CD14-positive monocyte (primary cell): ENCODE measurements at regions not wholly inside any gene's neighbourhood (a gene's known extent, or its start where the extent isn't known, plus 50 kb on each side); places are given as distances from the start of the nearest gene placed in this dataset.
"Not testable (repeated sequence)": the region's sequence is repeated elsewhere in the genome, so short reads cannot be mapped to it uniquely, and the experiment has no call there.

Experiments
- DNase-seq, 3 donors: peaks; one replicate each; pipeline ENCODE4 v3.0.0-alpha.2; 2011 to 2022
- H2AFZ ChIP-seq: 2 replicates; pipeline ENCODE4 v1.6.0; 2012; ENCODE audit warnings: mild to moderate bottlenecking, low read depth, low read length, inconsistent platforms; ENCODE audit not compliant: insufficient read depth, poor library complexity, severe bottlenecking
- H3K27ac ChIP-seq, 2 donors: 1 replicate in 1 of 2; 2 replicates in 1 of 2; pipeline ENCODE4 v1.5.1; 2012 to 2013; ENCODE audit warnings: low read length in 2 of 2, control low read depth in 1 of 2, inconsistent platforms in 1 of 2, low read depth in 1 of 2, mild to moderate bottlenecking in 1 of 2
- H3K27me3 ChIP-seq, 2 donors: one replicate each; pipeline versions ENCODE4 v1.6.0 to v1.6.1; 2011 to 2013; ENCODE audit warnings: low read length in 2 of 2; ENCODE audit not compliant: control insufficient read depth in 2 of 2, insufficient read depth in 2 of 2
- H3K36me3 ChIP-seq, 2 donors: replicated peaks in 1 of 2; 1 replicate in 1 of 2; 2 replicates in 1 of 2; pipeline versions ENCODE4 v1.5.1 to v1.6.1; 2012 to 2013; ENCODE audit warnings: low read length in 2 of 2, control low read depth in 1 of 2, inconsistent platforms in 1 of 2, mild to moderate bottlenecking in 1 of 2; ENCODE audit not compliant: insufficient read depth in 2 of 2, control insufficient read depth in 1 of 2
- H3K4me1 ChIP-seq, 2 donors: 1 replicate in 1 of 2; 2 replicates in 1 of 2; pipeline versions ENCODE4 v1.5.1 to v1.6.1; 2012 to 2013; ENCODE audit warnings: low read length in 2 of 2, control low read depth in 1 of 2, inconsistent platforms in 1 of 2, mild to moderate bottlenecking in 1 of 2, moderate library complexity in 1 of 2; ENCODE audit not compliant: insufficient read depth in 2 of 2, control insufficient read depth in 1 of 2
- H3K4me2 ChIP-seq: replicated peaks from 2 replicates; pipeline ENCODE3; 2012; ENCODE audit warnings: low read length, moderate library complexity, mild to moderate bottlenecking; ENCODE audit not compliant: poor library complexity, severe bottlenecking; ENCODE audit errors: extremely low read depth
- H3K4me3 ChIP-seq, 3 experiments: fragments of 200-600 bp in 1 of 3; sonication (generic) in 1 of 3; replicated peaks in 1 of 3; 1 replicate in 2 of 3; 2 replicates in 1 of 3; pipeline ENCODE4 v1.5.1; 2011 to 2013; ENCODE audit warnings: low read length in 3 of 3, mild to moderate bottlenecking in 3 of 3, control low read depth in 2 of 3, low read depth in 2 of 3, inconsistent platforms in 1 of 3, moderate library complexity in 1 of 3
- H3K79me2 ChIP-seq: 2 replicates; pipeline ENCODE4 v1.6.0; 2012; ENCODE audit warnings: mild to moderate bottlenecking, control low read depth, inconsistent platforms, low read length, moderate library complexity; ENCODE audit not compliant: insufficient read depth
- H3K9ac ChIP-seq: 2 replicates; pipeline ENCODE4 v1.6.0; 2017; ENCODE audit warnings: low read length, mild to moderate bottlenecking; ENCODE audit not compliant: insufficient read depth, poor library complexity, severe bottlenecking
- H3K9me3 ChIP-seq, 2 donors: replicated peaks in 1 of 2; 1 replicate in 1 of 2; 2 replicates in 1 of 2; pipeline versions ENCODE4 v1.5.1 to v1.6.1; 2012 to 2013; ENCODE audit warnings: low read length in 2 of 2, control low read depth in 1 of 2; ENCODE audit not compliant: control insufficient read depth in 1 of 2, insufficient read depth in 1 of 2
- H4K20me1 ChIP-seq: 2 replicates; pipeline ENCODE4 v1.6.0; 2012; ENCODE audit warnings: mild to moderate bottlenecking, low read length, control low read depth, moderate library complexity; ENCODE audit not compliant: insufficient read depth
- H3K27ac Mint-ChIP-seq, 7 donors: one replicate each; pipeline ENCODE4 v1.8.0; 2020; ENCODE audit warnings: mild to moderate bottlenecking in 7 of 7, mixed read lengths in 7 of 7, moderate library complexity in 6 of 7, inconsistent platforms in 2 of 7
- H3K27me3 Mint-ChIP-seq, 3 donors: one replicate each; pipeline ENCODE4 v1.8.0; 2021 to 2022; ENCODE audit warnings: low read depth in 3 of 3, mild to moderate bottlenecking in 3 of 3, mixed read lengths in 3 of 3, moderate library complexity in 3 of 3, inconsistent platforms in 1 of 3
- H3K36me3 Mint-ChIP-seq, 2 donors: one replicate each; pipeline ENCODE4 v1.8.0; 2020; ENCODE audit warnings: mixed read lengths in 2 of 2, inconsistent platforms in 1 of 2, mild to moderate bottlenecking in 1 of 2
- H3K4me1 Mint-ChIP-seq: one replicate; pipeline ENCODE4 v1.8.0; 2020; ENCODE audit warnings: mild to moderate bottlenecking, mixed read lengths
- H3K4me3 Mint-ChIP-seq, 2 donors: one replicate each; pipeline ENCODE4 v1.8.0; 2020; ENCODE audit warnings: mild to moderate bottlenecking in 2 of 2, mixed read lengths in 2 of 2, moderate library complexity in 1 of 2
- H3K9me3 Mint-ChIP-seq, 7 donors: one replicate each; pipeline ENCODE4 v1.8.0; 2020 to 2022; ENCODE audit warnings: mixed read lengths in 7 of 7, mild to moderate bottlenecking in 6 of 7, moderate library complexity in 6 of 7, inconsistent platforms in 2 of 7
- WGBS: methylation state at CpG from one replicate; pipeline ENCODE4 v1.1.5; 2013; ENCODE audit warnings: missing lambda C conversion rate; ENCODE audit not compliant: insufficient coverage; 5-methylcytosine and 5-hydroxymethylcytosine counted together
- intact Hi-C, 2 donors: fragments of 100-400 bp; cut with micrococcal nuclease; formaldehyde crosslinking; loops; one replicate each; pipeline versions ENCODE4 v1.15.0 to v1.15.1; 2023
- TF ChIP-seq, protein P1 (sequence below): fragments of 200-600 bp; IDR thresholded peaks from one replicate; pipeline ENCODE4 v1.8.0; 2022; ENCODE audit warnings: antibody characterized with exemption, mild to moderate bottlenecking

DNA sequence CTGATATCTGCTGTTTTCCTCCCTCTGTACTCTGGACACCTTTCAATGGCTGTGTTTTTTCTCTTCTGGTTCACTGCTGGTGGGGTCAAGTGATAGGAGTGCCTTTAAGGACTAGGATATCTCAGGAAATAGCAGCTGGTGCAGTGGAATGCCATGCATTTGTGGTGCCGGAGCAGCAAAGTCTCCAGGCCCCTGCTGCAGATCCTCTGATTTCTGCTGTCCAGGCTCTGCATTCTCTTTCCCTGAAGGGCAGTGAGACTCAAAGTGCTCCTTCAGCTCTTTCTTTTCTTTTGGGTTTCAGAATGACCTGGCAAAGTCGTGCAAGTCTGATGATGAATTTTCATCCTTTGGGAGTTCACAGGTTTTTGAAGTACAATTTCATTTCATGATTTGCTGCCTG is 774.3 kb downstream of the FAM181B start:
- Histone ChIP-seq H3K4me2 (no peak overlapping the region), H3K4me1 (no peaks in the 10 kb centered on the region), H3K79me2 (no peaks in the 10 kb centered on the region), H2AFZ (no peak overlapping the region), H3K9ac (no peak overlapping the region), H3K27me3 (no peaks in the 10 kb centered on the region), H3K27ac (no peak overlapping the region), H4K20me1 (no peaks in the 10 kb centered on the region), H3K36me3 (no peaks in the 10 kb centered on the region), H3K9me3 (no peaks in the 10 kb centered on the region), H3K4me3 (no peak overlapping the region)
- no peak overlapping the region for H3K27ac Mint-ChIP-seq
- H3K4me1 Mint-ChIP-seq, result no peaks in the 10 kb centered on the region
- no peaks in the 10 kb centered on the region for H3K36me3 Mint-ChIP-seq
- no peak overlapping the region for H3K4me3 Mint-ChIP-seq
- TF ChIP-seq, protein P1, sequence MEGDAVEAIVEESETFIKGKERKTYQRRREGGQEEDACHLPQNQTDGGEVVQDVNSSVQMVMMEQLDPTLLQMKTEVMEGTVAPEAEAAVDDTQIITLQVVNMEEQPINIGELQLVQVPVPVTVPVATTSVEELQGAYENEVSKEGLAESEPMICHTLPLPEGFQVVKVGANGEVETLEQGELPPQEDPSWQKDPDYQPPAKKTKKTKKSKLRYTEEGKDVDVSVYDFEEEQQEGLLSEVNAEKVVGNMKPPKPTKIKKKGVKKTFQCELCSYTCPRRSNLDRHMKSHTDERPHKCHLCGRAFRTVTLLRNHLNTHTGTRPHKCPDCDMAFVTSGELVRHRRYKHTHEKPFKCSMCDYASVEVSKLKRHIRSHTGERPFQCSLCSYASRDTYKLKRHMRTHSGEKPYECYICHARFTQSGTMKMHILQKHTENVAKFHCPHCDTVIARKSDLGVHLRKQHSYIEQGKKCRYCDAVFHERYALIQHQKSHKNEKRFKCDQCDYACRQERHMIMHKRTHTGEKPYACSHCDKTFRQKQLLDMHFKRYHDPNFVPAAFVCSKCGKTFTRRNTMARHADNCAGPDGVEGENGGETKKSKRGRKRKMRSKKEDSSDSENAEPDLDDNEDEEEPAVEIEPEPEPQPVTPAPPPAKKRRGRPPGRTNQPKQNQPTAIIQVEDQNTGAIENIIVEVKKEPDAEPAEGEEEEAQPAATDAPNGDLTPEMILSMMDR, result no peak
- peaks cover 0 to 7% (median 4%) of the 10 kb centered on the region in 7 donors for H3K9me3 Mint-ChIP-seq
- peaks cover 0 to 4% (median 0%) of the 10 kb centered on the region in 3 donors for H3K27me3 Mint-ChIP-seq
- 100% methylated on average over 1 of the region's 2 CpGs for WGBS
- DNase-seq, result no peak
- intact Hi-C loops, result no loop called here

DNA sequence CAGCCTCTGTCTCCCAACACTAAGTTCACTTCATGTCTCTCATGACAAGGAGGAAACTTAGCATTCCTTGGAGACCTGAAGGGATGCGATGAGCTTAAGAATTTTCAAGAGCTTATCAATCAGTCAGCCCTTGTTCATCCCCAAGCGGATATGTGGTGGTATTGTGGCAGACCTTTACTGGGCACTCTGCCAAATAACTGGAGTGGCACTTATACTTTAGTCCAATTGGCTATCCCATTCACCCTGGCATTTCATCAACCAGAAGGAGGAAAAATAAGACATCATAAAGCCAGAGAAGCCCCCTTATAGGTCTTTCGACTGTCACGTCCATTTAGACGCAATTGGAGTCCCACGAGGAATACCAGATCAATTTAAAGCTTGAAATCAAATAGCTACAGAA is 779.4 kb downstream of the FAM181B start:
- WGBS, result no CpG with 5 or more reads among the region's 6 CpGs
- H3K27me3 Mint-ChIP-seq, result not testable (repeated sequence)

More for the DNA sequence above, 779.4 kb downstream of the FAM181B start:
- H3K36me3 Mint-ChIP-seq, H3K4me1 ChIP-seq, H3K9ac ChIP-seq, H3K4me3 Mint-ChIP-seq, H3K4me3 ChIP-seq, H3K79me2 ChIP-seq, H3K27ac ChIP-seq, H3K27me3 ChIP-seq, H3K4me2 ChIP-seq, intact Hi-C loops, H2AFZ ChIP-seq, DNase-seq, H4K20me1 ChIP-seq, H3K9me3 ChIP-seq, H3K4me1 Mint-ChIP-seq, H3K27ac Mint-ChIP-seq, H3K36me3 ChIP-seq: not testable (repeated sequence)
- peaks cover 6 to 18% (median 11%) of the 10 kb centered on the region in 7 donors for H3K9me3 Mint-ChIP-seq
